LNCaP clone FGC (cell line): ENCODE measurements at regions not wholly inside any gene's neighbourhood (a gene's known extent, or its start where the extent isn't known, plus 50 kb on each side); places are given as distances from the start of the nearest gene placed in this dataset.
"Not testable (repeated sequence)": the region's sequence is repeated elsewhere in the genome, so short reads cannot be mapped to it uniquely, and the experiment has no call there.

Experiments
- DNase-seq: peaks from one replicate; pipeline ENCODE4 v3.0.0-alpha.2; 2011; ENCODE audit warnings: low read depth
- H3K4me3 ChIP-seq: 2 replicates; pipeline ENCODE4 v1.5.1; 2011; ENCODE audit warnings: mild to moderate bottlenecking, low read depth, low read length, control low read depth
- CTCF ChIP-seq: IDR thresholded peaks from 2 replicates; pipeline ENCODE4 v1.5.1; 2012; ENCODE audit warnings: mild to moderate bottlenecking; ENCODE audit not compliant: control insufficient read depth, insufficient read depth; ENCODE audit errors: extremely low read depth

DNA sequence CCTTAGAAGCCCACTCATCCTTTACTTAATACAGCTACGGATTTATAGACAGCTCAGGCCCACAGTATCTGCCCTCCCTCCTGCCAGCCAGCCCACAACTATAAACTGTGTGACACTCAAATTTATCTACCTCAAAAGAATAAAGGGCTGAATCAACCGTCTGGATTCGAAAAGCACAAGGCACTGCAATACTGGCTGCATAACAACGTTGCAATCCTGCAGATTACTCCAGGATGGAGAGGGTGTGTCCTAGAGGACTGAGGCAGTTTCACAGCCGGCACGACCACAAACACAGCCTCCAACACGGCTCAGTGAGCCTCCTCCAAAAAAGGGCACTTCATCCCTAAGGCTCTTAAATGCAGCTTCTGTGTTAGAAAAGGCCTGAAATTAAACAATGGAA is 138.3 kb upstream of the EFCAB3 start:
- not testable (repeated sequence) for DNase-seq, H3K4me3 ChIP-seq

DNA sequence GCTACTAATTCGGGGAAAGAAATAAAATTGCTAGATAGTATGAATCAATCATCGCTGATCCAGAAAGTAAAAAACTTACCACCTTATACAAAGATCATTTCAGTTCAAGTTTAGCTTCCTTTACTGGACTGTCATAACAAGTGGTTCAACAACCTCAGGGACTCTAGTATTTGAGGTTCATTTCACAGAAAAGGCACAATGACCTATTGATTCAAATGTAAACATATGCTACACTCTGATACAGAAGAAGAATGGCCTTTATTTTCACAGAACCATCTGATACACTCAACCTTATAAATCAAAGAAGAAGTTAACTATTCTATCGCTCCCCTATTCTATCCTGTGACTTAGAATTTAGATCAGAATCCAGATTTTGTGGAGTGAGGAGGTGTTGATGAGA is 140.8 kb upstream of the EFCAB3 start:
- not testable (repeated sequence) for H3K4me3 ChIP-seq, DNase-seq

DNA sequence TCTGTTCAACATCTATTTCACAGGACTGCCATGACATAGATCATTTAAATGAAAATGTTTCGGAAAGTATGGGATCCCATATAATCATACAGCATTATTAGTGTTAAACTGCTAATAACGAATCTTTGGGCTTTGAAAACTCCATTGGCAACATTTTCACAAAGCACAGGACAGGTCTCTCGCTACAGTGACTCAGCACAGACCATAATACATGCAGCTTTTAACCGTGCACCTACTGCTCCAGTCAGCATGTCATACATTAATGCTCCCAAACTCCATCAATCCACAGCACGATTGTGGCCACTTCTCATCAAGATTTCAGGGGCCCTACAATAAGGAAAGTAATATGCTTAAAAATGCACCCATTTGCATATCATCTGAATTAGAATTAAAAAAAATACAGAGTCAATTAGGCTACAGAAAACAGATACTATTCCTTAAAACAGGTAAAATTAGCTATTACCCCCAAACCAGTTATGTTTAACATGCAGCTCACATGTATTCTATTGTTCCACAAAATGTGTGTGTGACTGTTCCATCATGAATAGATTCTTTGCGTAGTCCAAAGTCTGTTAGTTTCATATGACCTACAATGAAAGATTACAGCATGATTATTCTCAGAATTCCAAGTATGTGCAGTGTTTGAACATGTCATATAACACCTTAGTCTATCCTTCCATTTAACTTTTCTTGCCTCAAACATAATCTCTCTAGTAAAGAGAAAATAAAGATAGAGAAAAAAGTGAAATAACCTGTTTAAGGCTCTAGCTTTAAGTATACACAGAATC is 141.6 kb upstream of the EFCAB3 start:
- not testable (repeated sequence) for DNase-seq, H3K4me3 ChIP-seq

GRCh38 chr17:62233822-62234481 is 146.4 kb upstream of the EFCAB3 start:
- not testable (repeated sequence) for H3K4me3 ChIP-seq, DNase-seq

DNA sequence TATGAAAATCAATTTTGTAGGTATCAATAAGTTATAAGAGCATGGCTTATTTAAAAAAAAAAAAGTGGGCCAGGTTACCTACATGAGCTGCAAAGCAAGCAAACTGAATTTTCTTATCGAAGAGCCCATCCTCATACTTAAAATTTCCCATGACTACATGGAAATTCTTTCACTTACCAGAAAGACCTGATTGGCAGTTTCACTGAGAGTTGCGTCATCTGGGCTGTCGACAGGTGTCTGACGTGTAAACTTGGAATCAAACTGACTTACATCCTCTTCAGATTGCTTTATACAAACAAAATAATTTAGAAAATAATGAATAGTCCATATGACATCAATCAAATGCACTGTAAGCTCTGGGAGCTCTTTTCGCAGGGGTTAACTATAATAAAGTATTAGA is 149.1 kb upstream of the EFCAB3 start:
- DNase-seq, H3K4me3 ChIP-seq: not testable (repeated sequence)

DNA sequence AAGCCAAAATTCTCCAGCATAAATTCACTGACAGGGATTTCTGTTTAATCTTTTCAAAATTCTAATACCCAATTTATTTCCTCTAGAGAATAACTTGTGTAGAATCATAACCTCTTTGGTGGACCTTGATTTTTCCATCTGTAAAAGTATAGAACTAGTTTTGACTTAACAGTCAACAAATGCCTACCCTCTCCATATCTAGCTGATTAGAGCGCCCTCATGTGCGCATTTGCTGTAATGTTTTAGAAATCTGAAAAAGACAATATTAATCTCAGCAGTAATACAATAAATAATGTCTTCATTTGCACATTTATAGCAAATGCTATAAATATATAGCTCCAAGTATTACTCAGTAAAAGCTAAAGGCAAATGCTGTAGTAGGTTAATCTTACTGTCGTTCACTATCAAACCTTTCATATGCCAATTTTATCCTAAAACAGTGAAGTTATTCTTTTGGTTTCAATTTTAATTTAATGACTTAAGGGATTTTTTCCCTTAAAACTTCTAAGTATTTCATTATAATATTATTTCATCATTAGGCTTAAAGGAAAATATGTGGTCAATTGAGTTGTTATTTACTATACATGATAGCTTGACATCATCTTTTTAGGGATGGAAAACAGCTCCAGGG is 153.6 kb upstream of the EFCAB3 start:
- peak; percentile 39; the same call in 1 of the 2 replicates for TF ChIP-seq CTCF
- not testable (repeated sequence) for H3K4me3 ChIP-seq, DNase-seq

DNA sequence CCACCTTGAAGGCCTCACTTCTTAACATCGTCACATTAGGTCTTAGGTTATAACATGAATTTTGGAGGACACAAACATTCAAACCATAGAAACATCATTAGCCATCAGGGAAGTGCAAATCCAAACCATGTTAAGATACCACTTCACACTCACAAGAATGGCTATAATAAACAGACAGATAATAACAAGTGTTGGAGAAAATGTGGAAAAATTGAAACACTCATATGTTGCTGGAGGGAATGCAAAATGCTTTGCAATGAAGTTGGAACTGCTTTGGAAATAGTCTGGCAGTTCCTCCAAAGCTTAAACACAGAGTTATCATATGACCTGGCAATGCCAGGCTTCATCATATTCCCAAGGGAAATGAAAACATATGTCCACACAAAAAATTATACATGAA is 156.8 kb upstream of the EFCAB3 start:
- DNase-seq, result not testable (repeated sequence)

GRCh38 chr17:62219221-62219899 is 154.3 kb upstream of the MED13 start:
- H3K4me3 ChIP-seq, result no peak overlapping the region
- TF ChIP-seq CTCF, result no peak
- DNase-seq, result no peak

More for the DNA sequence above, 156.8 kb upstream of the EFCAB3 start:
- not testable (repeated sequence) for H3K4me3 ChIP-seq

DNA sequence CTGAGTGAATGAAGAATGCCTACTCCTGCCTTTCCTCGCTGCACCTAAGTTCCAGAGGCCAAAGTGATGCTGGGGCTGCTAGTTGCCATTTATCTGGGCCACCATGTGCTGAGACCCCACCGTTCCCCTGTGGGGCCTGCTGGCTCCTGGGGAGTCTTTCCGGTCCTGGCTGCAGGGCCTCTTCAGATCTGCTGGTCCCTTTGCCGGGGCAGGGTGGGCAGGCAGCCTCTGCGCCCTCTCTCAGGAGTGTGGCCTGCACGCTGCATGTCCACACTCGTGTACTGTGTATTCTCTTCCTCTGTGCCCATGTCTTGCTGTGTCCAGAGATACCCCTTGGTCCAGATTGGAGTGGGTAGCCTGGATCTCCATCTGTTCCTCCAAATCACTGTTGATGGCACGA is 151.8 kb upstream of the MED13 start:
- no peak for DNase-seq
- H3K4me3 ChIP-seq, result no peak overlapping the region
- TF ChIP-seq CTCF, result no peak

DNA sequence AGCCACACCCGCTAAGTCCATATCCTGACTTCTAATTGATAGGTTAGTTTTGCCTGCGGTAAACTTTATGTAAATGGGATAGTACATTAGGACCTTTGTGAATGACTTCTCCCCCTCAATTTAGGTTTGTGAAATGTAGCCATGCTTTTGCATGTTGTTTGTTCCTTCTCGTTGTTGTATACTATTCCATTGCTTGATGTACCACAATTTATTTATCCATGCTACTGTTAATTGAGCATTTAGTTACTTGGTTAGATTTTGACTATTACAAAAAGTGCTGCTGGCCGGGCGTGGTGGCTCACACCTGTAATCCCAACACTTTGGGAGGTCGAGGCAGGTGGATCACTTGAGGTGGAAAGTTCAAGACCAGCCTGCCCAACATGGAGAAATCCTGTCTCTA is 150.8 kb upstream of the MED13 start:
- not testable (repeated sequence) for DNase-seq, H3K4me3 ChIP-seq
